H1 (cell line): ENCODE measurements at regions not wholly inside any gene's neighbourhood (a gene's known extent, or its start where the extent isn't known, plus 50 kb on each side); places are given as distances from the start of the nearest gene placed in this dataset.

Experiments used
- BRCA1 ChIP-seq: IDR thresholded peaks from 2 replicates; pipeline ENCODE4 v1.6.1; 2012; ENCODE audit warnings: low read depth, low read length, improper control_type of control experiment
- TF ChIP-seq, protein P1 (sequence below): fragments of 300-600 bp; sonication (generic); IDR thresholded peaks from 2 replicates; pipeline ENCODE4 v1.7.1; 2012; ENCODE audit warnings: low read length, moderate library complexity, mild to moderate bottlenecking, inconsistent platforms; ENCODE audit not compliant: insufficient replicate concordance

DNA sequence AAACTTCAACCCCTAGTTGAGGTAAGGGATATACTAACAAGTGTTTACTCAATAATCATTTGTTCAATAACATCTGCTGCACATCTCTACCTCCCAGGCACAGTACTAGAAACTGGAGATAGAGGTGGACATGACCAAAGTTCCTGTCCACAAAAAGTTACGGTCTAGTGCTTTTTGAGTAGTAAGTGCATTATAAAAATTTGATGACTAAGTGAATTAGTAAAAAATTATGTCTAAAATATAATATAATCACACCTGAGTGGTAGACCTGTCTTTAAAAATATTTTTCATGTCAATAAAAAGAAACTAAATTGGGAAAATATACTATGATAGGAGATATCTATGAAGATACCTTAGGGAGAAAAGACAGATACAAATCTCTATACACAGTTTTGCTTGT is 121.5 kb upstream of the FHIT start (continued):
- TF ChIP-seq, protein P1, sequence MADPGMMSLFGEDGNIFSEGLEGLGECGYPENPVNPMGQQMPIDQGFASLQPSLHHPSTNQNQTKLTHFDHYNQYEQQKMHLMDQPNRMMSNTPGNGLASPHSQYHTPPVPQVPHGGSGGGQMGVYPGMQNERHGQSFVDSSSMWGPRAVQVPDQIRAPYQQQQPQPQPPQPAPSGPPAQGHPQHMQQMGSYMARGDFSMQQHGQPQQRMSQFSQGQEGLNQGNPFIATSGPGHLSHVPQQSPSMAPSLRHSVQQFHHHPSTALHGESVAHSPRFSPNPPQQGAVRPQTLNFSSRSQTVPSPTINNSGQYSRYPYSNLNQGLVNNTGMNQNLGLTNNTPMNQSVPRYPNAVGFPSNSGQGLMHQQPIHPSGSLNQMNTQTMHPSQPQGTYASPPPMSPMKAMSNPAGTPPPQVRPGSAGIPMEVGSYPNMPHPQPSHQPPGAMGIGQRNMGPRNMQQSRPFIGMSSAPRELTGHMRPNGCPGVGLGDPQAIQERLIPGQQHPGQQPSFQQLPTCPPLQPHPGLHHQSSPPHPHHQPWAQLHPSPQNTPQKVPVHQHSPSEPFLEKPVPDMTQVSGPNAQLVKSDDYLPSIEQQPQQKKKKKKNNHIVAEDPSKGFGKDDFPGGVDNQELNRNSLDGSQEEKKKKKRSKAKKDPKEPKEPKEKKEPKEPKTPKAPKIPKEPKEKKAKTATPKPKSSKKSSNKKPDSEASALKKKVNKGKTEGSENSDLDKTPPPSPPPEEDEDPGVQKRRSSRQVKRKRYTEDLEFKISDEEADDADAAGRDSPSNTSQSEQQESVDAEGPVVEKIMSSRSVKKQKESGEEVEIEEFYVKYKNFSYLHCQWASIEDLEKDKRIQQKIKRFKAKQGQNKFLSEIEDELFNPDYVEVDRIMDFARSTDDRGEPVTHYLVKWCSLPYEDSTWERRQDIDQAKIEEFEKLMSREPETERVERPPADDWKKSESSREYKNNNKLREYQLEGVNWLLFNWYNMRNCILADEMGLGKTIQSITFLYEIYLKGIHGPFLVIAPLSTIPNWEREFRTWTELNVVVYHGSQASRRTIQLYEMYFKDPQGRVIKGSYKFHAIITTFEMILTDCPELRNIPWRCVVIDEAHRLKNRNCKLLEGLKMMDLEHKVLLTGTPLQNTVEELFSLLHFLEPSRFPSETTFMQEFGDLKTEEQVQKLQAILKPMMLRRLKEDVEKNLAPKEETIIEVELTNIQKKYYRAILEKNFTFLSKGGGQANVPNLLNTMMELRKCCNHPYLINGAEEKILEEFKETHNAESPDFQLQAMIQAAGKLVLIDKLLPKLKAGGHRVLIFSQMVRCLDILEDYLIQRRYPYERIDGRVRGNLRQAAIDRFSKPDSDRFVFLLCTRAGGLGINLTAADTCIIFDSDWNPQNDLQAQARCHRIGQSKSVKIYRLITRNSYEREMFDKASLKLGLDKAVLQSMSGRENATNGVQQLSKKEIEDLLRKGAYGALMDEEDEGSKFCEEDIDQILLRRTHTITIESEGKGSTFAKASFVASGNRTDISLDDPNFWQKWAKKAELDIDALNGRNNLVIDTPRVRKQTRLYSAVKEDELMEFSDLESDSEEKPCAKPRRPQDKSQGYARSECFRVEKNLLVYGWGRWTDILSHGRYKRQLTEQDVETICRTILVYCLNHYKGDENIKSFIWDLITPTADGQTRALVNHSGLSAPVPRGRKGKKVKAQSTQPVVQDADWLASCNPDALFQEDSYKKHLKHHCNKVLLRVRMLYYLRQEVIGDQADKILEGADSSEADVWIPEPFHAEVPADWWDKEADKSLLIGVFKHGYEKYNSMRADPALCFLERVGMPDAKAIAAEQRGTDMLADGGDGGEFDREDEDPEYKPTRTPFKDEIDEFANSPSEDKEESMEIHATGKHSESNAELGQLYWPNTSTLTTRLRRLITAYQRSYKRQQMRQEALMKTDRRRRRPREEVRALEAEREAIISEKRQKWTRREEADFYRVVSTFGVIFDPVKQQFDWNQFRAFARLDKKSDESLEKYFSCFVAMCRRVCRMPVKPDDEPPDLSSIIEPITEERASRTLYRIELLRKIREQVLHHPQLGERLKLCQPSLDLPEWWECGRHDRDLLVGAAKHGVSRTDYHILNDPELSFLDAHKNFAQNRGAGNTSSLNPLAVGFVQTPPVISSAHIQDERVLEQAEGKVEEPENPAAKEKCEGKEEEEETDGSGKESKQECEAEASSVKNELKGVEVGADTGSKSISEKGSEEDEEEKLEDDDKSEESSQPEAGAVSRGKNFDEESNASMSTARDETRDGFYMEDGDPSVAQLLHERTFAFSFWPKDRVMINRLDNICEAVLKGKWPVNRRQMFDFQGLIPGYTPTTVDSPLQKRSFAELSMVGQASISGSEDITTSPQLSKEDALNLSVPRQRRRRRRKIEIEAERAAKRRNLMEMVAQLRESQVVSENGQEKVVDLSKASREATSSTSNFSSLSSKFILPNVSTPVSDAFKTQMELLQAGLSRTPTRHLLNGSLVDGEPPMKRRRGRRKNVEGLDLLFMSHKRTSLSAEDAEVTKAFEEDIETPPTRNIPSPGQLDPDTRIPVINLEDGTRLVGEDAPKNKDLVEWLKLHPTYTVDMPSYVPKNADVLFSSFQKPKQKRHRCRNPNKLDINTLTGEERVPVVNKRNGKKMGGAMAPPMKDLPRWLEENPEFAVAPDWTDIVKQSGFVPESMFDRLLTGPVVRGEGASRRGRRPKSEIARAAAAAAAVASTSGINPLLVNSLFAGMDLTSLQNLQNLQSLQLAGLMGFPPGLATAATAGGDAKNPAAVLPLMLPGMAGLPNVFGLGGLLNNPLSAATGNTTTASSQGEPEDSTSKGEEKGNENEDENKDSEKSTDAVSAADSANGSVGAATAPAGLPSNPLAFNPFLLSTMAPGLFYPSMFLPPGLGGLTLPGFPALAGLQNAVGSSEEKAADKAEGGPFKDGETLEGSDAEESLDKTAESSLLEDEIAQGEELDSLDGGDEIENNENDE: no peak
- no peak for TF ChIP-seq BRCA1
